ENCODE measurements at regions not wholly inside any gene's neighbourhood (a gene's known extent, or its start where the extent isn't known, plus 50 kb on each side); places are given as distances from the start of the nearest gene placed in this dataset.

DNA sequence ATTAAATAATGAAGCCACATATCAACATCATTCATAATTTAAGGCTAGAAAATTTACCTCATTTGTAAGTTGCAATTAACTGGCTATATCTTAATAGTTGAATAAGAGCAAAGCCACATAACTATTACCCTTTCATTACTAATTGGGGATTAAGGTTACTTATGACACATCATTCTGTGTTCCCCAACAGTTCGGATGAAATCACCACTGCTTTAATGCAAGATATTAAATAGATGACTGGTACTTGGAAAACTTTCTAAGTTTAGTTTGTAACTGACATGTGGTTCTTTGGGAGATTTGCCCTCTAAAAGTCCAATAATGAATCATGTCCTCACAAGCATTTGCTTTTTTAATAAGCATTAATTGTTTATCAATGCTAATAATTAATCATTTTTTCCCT is 109.1 kb downstream of the MTERF1 start:
- H3K4me1 ChIP-seq: no peaks in the 10 kb centered on the region
- intact Hi-C loops (cut with DNase I): no loop called here
- H3K27ac ChIP-seq: no peak overlapping the region
- no peaks in the 10 kb centered on the region for H3K9me3 ChIP-seq
- 45 to 69% methylated on average over 1 of the region's 1 CpG for WGBS, 2 donors
- H3K4me3 ChIP-seq: no peak overlapping the region
- H3K27me3 ChIP-seq: no peaks in the 10 kb centered on the region
- DNase-seq (no peak), FAIRE-seq (no peak), ATAC-seq (no peak)
- no peaks in the 10 kb centered on the region for H3K36me3 ChIP-seq
- TF ChIP-seq, protein P1, sequence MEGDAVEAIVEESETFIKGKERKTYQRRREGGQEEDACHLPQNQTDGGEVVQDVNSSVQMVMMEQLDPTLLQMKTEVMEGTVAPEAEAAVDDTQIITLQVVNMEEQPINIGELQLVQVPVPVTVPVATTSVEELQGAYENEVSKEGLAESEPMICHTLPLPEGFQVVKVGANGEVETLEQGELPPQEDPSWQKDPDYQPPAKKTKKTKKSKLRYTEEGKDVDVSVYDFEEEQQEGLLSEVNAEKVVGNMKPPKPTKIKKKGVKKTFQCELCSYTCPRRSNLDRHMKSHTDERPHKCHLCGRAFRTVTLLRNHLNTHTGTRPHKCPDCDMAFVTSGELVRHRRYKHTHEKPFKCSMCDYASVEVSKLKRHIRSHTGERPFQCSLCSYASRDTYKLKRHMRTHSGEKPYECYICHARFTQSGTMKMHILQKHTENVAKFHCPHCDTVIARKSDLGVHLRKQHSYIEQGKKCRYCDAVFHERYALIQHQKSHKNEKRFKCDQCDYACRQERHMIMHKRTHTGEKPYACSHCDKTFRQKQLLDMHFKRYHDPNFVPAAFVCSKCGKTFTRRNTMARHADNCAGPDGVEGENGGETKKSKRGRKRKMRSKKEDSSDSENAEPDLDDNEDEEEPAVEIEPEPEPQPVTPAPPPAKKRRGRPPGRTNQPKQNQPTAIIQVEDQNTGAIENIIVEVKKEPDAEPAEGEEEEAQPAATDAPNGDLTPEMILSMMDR (IDR thresholded peaks at IDR 0.05): no peak

DNA sequence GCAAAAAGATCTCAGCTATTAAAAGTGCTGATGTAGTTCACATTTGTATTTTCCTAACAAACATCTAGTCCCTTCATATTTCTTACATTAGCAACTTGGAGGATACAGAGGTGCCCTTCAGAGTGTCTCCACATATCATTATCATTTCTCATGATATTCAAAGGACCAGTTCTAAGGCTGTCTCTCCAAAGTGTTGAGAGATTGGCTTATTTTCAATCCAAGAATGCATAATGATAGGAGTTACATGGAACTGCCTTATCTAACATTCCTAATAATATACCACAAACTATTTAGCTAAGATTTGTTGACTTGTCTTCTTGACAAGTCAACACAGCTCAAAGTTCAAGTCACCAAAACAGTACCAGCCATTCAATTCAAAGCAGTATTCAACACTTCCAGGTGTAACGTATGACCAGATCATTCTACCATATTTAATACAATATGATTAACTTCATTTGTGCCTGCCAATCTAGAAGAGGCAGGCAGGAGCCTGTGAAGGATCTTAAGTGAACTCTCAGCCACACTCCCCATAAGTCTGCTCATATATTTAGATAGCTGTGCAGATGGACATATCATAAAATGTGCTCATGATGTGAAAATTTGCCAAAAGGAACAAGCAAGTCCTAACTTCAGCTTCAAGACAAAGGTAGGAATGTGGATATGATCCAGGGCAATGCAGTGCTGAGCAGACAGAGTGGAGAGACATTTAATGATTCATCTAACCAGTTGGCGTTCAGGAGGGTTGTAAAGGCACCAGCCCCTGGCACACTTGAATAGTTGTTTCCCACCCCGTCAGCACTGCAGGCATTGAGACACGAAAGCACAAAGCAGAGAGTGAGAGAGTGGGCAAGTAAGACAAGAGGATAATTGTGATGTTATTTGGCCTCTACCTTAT is 108.3 kb downstream of the MTERF1 start:
- H3K27me3 ChIP-seq: no peaks in the 10 kb centered on the region
- WGBS, 2 donors: 57 to 63% methylated on average over 4 of the region's 4 CpGs
- no peak overlapping the region for H3K4me3 ChIP-seq
- DNase-seq (no peak), ATAC-seq (no peak), FAIRE-seq (no peak)
- H3K4me1 ChIP-seq: no peaks in the 10 kb centered on the region
- H3K36me3 ChIP-seq: no peaks in the 10 kb centered on the region
- intact Hi-C loops (cut with DNase I): no loop called here
- no peaks in the 10 kb centered on the region for H3K9me3 ChIP-seq
- no peak overlapping the region for H3K27ac ChIP-seq
- TF ChIP-seq, protein P1 (IDR thresholded peaks at IDR 0.05): no peak

DNA sequence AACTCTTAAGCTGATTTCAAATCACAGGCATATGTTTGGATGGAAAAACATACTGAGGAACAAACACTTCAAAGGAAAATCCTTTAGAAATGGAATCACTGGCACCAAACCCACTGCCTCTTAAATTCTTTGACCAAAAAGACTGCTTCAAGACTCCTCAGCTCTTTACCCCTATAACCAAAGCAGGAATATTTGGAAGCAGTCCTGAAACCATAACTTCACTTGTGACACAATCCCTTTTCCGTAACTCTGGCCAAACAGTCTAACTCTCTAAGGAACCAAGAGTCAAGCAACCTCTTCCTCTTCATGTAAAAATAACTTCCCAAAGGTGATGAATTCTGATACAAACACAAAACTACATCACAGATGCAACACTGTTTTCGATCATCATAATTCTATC is 104.3 kb downstream of the MTERF1 start:
- FAIRE-seq: no peak
- H3K4me1 ChIP-seq: no peaks in the 10 kb centered on the region
- intact Hi-C loops (cut with DNase I): no loop called here
- no peaks in the 10 kb centered on the region for H3K9me3 ChIP-seq
- 75 to 83% methylated on average over 2 of the region's 2 CpGs for WGBS, 2 donors
- no peak overlapping the region for H3K4me3 ChIP-seq
- DNase-seq: no peak
- no peak for ATAC-seq
- no peaks in the 10 kb centered on the region for H3K36me3 ChIP-seq
- TF ChIP-seq, protein P1 (IDR thresholded peaks at IDR 0.05): no peak
- no peak overlapping the region for H3K27ac ChIP-seq
- no peaks in the 10 kb centered on the region for H3K27me3 ChIP-seq

DNA sequence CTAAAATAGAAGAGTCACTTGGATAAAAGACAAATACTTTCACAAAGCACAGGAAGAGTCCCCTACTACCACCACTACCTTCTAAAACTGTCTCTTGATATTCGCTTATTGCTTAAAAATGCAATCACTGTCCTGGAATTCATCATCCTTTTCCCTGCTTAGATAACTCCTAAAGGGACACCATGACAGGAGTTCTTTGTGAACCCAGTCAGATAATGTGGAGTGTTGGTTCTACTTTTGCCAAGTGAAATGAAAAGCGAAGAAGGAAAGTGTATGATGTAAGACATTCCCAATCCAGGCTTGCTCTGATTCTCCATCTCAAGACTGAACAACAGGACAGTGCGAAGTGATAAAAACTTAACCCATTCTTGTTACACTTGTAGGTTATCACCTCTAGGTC is 103.0 kb downstream of the MTERF1 start:
- 81 to 93% methylated on average over 3 of the region's 3 CpGs for WGBS, 2 donors
- no peak for ATAC-seq
- Histone ChIP-seq H3K4me1 (no peaks in the 10 kb centered on the region), H3K9me3 (no peaks in the 10 kb centered on the region), H3K4me3 (no peak overlapping the region), H3K27ac (no peak overlapping the region), H3K36me3 (no peaks in the 10 kb centered on the region), H3K27me3 (no peaks in the 10 kb centered on the region)
- intact Hi-C loops (cut with DNase I): no loop called here
- DNase-seq: no peak
- FAIRE-seq: no peak
- TF ChIP-seq, protein P1 (IDR thresholded peaks at IDR 0.05): no peak

DNA sequence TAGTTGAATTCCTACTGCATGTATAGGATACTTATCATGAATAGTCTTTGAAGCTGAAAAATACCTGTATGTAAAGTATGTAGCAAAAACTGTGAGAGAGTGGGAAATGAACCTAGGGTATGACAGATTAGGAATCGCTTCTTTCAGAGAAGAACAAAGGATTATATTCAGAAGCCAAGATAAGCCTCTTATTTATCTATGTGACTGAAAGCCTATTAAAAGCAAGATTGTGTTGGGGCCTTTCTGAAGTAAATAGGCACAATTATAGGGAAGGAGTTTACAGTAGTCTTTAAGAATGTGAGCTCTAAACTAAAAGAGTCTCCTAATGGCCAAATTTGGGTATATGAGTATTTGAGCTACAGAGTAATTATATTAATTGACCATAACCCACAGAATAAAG is 102.1 kb downstream of the MTERF1 start:
- intact Hi-C loops (cut with DNase I): no loop called here
- Histone ChIP-seq H3K27me3 (no peaks in the 10 kb centered on the region), H3K36me3 (no peaks in the 10 kb centered on the region), H3K4me3 (no peak overlapping the region), H3K9me3 (no peaks in the 10 kb centered on the region), H3K4me1 (no peaks in the 10 kb centered on the region), H3K27ac (no peak overlapping the region)
- TF ChIP-seq, protein P1 (IDR thresholded peaks at IDR 0.05): no peak
- ATAC-seq: no peak
- DNase-seq: no peak
- 43 to 49% methylated on average over 1 of the region's 1 CpG for WGBS, 2 donors
- no peak for FAIRE-seq
